Skeletal muscle cell (primary cell): ENCODE measurements at regions not wholly inside any gene's neighbourhood (a gene's known extent, or its start where the extent isn't known, plus 50 kb on each side); places are given as distances from the start of the nearest gene placed in this dataset.

Experiments
- DNase-seq: peaks from one replicate; pipeline ENCODE4 v3.0.0-alpha.2; 2010; ENCODE audit warnings: low read depth
- H3K4me3 ChIP-seq: 2 replicates; pipeline ENCODE4 v1.5.1; 2011; ENCODE audit warnings: low read depth, mild to moderate bottlenecking, control low read depth, low read length, moderate library complexity

DNA sequence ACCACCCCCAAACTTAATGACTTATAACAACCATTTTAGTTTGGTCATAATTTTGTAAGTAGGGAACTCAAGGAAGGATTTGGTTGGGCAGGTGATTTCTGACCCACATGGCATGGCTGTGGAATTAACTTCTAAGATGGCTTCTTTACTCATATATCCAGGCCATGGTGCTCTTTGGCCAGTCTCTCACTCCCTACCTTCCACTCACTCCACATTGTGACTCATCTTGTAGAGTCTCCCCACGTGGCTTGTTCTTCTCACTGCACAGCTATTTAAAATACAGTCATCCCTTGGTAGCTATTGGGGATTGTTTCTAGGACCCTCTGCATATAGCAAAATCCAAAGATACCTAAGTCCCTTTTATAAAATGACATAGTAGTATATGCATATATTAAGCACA lies 76.6 kb upstream of the MAST4 start:
- no peak for DNase-seq
- no peak overlapping the region for H3K4me3 ChIP-seq

DNA sequence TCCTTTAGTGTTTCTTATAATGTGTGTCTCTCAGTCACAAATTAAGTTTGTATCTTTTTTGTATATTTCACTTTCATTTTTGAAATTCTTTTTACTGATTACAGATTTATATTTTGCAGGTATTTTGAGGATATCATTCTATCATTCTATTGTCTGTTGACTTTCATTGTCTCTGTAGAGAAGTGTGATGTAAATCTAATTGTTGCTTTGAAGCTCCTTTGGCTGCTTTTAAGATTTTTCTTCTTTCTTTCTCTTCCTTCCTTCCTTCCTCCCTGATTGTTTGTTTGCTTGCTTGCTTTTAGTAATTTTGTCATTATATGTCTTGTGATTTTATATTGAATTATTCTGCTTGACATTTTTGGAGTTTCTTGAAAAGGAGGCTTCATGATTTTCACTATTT lies 75.3 kb upstream of the MAST4 start:
- no peak for DNase-seq
- H3K4me3 ChIP-seq, result no peak overlapping the region

DNA sequence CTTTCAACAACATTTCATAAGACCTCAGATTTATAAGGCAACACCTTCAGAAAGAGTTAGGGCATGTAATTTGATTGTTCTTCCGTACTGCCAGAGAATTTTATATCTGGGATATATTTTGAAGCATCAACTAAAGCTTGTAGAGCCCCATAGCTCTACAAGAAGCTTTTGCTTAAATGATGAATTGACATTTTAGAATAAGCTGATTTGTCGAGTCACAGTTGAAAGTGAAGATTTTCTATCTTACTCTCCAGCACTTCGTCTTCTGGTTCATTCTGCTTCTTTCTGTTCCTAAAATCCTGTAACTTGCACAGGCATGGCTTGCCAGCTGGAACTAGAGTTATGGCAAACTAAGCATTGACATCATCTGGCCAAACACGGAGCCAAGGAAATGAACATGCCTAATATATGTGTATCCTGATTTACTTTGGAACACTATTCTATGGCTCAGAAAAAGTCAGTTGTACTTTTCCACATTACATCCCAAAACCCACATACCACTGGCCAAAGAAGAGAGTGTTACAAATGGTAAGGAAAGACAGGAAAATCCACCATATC lies 68.6 kb upstream of the MAST4 start:
- no peak for DNase-seq
- no peak overlapping the region for H3K4me3 ChIP-seq

DNA sequence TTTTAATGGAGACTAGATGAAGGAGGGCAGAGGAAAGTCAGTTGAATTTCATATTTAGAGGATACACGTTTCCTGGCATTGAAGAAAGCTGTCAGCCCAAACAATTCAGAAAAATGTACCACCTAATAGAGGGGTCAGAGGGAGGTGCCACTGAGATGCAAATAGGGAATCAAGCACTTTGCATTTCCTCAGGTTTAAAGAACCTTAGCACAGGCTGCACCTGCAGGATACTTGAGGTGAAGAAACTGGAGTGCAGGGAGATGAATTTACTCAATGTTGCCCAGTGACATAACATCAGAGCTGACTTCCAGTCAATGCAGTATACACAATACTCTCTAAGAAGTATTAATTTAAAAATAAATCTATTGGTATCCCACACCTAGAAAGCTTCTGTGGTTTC lies 67.0 kb upstream of the MAST4 start:
- H3K4me3 ChIP-seq, result no peak overlapping the region
- no peak for DNase-seq

DNA sequence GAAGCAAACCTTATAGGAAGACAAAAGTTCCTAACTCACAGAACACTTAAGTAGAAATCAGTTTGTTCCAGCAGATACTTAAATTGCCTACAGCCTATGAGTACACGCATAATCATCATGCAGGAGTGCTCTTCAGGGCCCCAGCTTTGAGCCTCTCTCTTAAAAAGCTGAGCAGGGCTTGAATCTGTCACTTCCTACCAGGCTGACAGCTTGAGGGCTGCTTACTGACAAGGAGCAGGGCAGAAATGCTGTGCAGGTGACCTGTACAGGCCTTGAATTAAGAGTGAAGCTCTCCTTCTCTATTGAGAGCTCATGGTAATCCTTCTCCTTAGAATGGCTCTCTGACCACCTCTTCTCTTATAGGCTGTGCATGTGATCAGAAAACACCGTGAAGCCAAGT lies 66.5 kb upstream of the MAST4 start:
- no peak for DNase-seq
- no peak overlapping the region for H3K4me3 ChIP-seq

DNA sequence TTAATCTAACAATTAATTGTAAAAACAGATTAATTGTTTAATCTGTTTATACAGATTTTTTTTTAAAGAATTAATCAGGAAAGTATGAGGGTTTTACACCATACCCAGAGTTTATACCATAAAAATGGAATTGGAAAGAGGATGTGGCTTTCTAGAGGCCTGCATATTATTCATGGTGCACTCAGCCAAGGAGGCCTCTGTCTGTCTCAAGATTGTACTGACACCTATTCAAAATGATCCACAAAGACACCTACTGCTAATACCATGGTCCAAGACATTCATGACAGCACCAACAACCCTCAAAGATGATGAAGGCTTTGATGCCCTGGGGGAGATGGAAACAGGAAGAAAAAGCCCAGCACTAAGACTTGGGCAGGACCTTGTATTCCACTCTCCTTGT lies 58.1 kb upstream of the MAST4 start:
- no peak overlapping the region for H3K4me3 ChIP-seq
- no peak for DNase-seq

DNA sequence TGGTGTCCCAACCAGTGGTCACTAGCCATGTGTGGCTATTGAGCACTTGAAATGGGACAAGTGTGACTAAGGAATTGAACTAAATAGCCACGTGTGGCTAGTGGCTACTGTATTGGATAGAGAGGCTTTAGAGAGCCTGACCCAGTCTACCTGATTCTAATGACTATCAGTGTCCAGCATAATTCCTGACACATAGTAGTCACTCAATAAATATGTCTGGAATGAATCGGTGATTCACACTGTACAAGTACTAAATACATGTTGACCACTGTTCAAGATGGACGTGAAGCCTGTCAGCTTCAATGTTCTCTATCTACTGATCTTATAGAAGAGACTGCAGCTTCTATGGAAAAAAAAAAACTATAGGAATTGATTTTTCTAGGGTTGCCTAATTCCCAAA lies 57.7 kb upstream of the MAST4 start:
- no peak for DNase-seq
- no peak overlapping the region for H3K4me3 ChIP-seq

DNA sequence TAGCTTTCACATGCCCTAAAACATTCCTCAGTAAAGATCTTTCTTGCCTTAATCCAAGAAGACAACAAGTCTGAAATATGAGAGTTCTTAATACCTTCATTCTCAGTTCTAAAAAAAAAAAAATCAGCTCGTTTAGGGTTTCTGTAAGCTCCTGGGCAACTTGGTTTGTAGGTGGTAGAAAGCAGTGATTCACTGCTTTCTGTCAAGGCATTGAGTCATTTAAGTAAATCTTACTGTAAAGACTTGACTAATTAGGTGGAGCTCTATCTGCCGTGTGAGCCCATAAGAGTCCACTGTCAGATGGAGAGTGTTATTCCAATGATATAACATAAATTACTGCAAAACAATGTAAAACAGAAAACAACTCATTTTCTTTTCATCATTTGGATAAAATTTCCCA lies 56.1 kb upstream of the MAST4 start:
- DNase-seq, result no peak
- H3K4me3 ChIP-seq, result no peak overlapping the region

DNA sequence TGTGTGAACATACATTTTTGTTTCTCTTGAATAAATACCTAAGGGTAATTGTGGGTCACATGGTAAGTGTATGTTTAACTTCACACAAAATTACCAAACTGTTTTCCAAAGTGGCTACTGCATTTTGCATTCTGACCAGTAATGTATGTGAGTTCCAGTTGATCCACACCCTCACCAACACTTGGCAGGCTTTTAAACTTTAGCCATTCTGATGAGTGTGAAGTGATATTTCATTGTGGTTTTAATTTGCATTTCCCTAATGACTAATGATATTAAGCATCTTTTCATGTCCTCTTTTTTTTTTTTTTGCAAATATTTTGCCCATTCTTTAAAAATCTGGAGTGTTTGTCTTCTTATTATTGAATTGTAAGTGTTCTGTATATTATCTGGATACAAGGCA lies 53.5 kb upstream of the MAST4 start:
- H3K4me3 ChIP-seq, result no peak overlapping the region
- DNase-seq, result no peak
